ENCODE measurements at regions not wholly inside any gene's neighbourhood (a gene's known extent, or its start where the extent isn't known, plus 50 kb on each side); places are given as distances from the start of the nearest gene placed in this dataset.

DNA sequence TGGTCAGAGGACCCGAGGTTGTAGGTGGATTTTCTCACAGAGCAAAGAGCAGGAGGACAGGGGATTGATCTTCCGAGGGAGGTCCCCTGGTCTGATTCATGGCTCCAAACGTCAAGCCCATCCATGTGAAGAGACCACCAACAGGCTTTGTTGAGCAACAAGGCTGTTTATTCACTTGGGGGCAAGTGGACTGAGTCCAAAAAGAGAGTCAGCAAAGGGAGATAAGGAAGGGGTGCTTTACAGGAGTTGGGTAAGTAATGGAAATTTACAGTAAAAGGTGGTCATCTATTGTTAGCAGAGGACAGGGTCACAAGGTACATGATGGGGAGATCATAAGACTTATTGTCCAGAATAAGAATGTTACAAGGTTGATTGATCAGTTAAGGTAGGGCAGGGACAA, 2285.8 kb downstream of the TP53TG3F start:
- TF ChIP-seq, protein P1, sequence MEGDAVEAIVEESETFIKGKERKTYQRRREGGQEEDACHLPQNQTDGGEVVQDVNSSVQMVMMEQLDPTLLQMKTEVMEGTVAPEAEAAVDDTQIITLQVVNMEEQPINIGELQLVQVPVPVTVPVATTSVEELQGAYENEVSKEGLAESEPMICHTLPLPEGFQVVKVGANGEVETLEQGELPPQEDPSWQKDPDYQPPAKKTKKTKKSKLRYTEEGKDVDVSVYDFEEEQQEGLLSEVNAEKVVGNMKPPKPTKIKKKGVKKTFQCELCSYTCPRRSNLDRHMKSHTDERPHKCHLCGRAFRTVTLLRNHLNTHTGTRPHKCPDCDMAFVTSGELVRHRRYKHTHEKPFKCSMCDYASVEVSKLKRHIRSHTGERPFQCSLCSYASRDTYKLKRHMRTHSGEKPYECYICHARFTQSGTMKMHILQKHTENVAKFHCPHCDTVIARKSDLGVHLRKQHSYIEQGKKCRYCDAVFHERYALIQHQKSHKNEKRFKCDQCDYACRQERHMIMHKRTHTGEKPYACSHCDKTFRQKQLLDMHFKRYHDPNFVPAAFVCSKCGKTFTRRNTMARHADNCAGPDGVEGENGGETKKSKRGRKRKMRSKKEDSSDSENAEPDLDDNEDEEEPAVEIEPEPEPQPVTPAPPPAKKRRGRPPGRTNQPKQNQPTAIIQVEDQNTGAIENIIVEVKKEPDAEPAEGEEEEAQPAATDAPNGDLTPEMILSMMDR (IDR thresholded peaks at IDR 0.05; ENCODE audit: unreplicated experiment) = no peak
- Mint-ChIP-seq H3K4me1 (ENCODE audit: low read depth) (no peaks in the 10 kb centered on the region), H3K9me3 (ENCODE audit: low read depth) (peaks cover 57% of the 10 kb centered on the region), H3K4me3 (ENCODE audit: low read depth) (no peak overlapping the region), H3K27ac (no peak overlapping the region), H3K27me3 (no peaks in the 10 kb centered on the region), H3K36me3 (ENCODE audit: insufficient read depth) (peaks cover 1% of the 10 kb centered on the region)
- DNase-seq (ENCODE audit: low spot score, unreplicated experiment) = no peak

DNA sequence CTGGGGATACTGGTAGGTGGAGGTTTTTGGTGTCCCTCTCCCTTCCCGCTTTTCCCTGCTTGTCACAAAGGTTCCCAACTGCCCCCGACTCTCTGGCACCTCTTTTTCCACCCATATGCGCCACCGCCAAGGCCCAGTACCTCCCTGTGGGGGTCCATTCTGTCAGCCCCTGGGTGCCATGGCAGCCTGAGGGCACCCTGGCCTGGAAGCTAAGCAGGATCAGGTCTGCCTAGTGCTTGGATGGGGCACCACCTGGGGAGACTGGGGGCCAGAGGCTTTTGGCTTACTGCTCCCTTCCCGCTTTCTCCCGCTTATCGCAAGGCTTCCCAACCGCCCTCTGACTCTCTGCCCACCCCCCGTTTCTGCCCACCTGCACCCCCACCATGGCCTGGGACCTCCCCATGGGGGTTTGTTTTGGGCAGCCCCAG, 2286.4 kb downstream of the TP53TG3F start:
- H3K27ac Mint-ChIP-seq = no peak overlapping the region
- peaks cover 50% of the 10 kb centered on the region for H3K9me3 Mint-ChIP-seq (ENCODE audit: low read depth)
- H3K4me3 Mint-ChIP-seq (ENCODE audit: low read depth) = no peak overlapping the region
- TF ChIP-seq, protein P1 (IDR thresholded peaks at IDR 0.05; ENCODE audit: unreplicated experiment) = no peak
- no peak for DNase-seq (ENCODE audit: low spot score, unreplicated experiment)
- H3K27me3 Mint-ChIP-seq = no peaks in the 10 kb centered on the region
- no peaks in the 10 kb centered on the region for H3K36me3 Mint-ChIP-seq (ENCODE audit: insufficient read depth)
- no peaks in the 10 kb centered on the region for H3K4me1 Mint-ChIP-seq (ENCODE audit: low read depth)

DNA sequence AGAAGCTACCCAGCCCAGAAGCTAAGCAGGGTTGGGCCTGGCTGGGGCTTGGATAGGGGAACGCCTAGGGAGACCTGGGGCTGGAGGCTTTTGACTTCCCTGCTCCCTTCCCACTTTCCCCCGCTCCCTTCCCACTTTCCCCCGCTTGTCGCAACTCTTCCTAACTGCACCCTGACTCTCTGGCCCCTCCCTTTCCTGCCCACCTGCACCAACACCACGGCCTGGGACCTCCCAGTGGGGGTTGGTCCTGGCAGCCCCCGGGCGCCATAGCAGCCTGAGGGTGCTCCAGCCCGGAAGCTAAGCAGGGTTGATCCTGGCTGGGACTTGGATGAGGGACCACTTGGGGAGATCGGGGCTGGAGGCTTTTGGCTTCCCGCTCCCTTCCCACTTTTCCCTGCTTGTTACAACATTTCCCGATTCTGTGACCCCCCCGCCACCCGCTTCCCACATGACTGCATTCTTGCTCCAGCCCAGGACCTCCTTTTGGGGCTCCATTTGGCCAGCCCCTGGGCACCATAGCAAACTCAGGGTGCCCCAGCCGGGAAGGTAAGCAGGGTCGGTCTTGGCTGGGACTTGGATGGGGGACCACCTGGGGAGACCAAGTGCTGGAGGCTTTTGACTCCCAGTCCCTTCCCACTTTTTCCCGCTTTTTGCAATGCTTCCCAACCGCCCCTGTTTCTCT, 2287.0 kb downstream of the TP53TG3F start:
- Mint-ChIP-seq H3K27ac (no peak overlapping the region), H3K4me1 (ENCODE audit: low read depth) (no peaks in the 10 kb centered on the region), H3K27me3 (no peaks in the 10 kb centered on the region), H3K36me3 (ENCODE audit: insufficient read depth) (no peaks in the 10 kb centered on the region), H3K4me3 (ENCODE audit: low read depth) (no peak overlapping the region), H3K9me3 (ENCODE audit: low read depth) (peaks cover 44% of the 10 kb centered on the region)
- no peak for DNase-seq (ENCODE audit: low spot score, unreplicated experiment)
- TF ChIP-seq, protein P1 (IDR thresholded peaks at IDR 0.05; ENCODE audit: unreplicated experiment) = no peak

DNA sequence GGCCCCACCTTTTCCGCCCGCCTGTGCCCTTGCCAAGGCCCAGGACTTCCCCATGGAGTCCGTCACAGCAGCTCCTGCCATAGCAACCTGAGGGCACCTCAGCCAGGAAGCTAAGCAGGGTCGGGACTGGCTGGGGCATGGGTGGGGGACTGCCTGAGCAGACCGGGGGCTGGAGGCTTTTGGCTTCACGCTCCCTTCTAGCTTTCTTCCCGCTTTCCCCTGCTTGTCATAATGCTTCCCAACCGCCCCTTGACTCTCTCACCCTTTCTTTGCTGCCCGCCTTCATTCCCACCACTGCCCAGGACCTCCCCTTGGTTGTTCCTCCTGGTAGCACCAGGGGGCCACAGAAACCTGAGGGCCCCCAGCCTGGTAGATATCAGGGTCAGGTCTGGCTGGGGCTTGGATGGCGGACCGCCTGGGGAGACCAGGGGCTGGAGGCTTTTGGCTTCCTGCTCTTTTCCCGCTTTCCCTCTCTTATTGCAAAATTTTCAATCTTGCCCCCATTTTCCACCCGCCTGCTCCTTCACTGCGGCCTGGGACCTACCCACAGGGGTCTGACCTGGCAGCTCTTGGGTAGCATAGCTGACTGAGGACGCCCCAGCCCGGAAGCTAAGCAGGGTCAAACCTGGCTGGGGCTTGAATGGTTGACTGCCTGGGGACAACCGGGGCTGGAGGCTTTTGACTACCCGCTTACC, 2287.7 kb downstream of the TP53TG3F start:
- no peak for DNase-seq (ENCODE audit: low spot score, unreplicated experiment)
- H3K4me1 Mint-ChIP-seq (ENCODE audit: low read depth) = no peaks in the 10 kb centered on the region

DNA sequence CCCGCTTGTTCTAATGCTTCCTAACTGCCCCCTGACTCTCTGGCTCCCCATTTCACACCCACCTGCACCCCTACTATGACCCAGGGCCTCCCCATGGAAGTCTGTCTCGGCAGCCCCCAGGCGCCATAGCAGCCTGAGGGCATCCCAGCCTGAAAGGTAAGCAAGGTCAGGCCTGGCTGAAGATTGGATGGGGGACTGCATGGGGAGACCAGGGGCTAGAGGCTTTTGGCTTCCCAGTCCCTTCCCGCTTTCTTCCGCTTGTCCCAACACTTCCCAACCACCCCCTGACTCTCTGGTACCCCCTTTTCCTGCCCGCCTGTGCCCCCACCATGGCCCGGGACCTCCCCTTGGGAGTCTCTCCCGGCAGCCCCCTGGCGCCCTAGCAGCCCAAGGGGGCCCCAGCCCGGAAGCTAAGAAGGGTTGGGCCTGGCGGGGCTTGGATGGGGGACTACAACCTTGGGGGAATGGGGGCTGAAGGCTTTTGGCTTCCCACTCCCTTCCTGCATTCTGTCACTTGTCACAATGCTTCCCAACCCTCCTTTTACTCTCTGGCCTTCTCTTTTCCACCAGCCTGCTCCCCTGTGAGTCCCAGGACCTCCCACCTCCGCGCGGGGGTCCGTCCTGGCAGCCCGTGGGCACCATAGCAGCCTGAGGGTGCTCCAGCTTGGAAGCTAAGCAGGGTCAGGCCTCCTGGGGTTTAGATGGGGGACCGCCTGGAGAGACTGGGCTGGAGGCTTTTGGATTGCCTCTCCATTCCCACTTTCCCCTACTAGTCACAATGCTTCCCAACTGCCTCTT, 2288.4 kb downstream of the TP53TG3F start:
- H3K4me3 Mint-ChIP-seq (ENCODE audit: low read depth) = no peak overlapping the region
- H3K9me3 Mint-ChIP-seq (ENCODE audit: low read depth) = peaks cover 30% of the 10 kb centered on the region
- no peaks in the 10 kb centered on the region for H3K27me3 Mint-ChIP-seq
- no peak overlapping the region for H3K27ac Mint-ChIP-seq
- no peaks in the 10 kb centered on the region for H3K4me1 Mint-ChIP-seq (ENCODE audit: low read depth)
- TF ChIP-seq, protein P1 (IDR thresholded peaks at IDR 0.05; ENCODE audit: unreplicated experiment) = no peak
- H3K36me3 Mint-ChIP-seq (ENCODE audit: insufficient read depth) = no peaks in the 10 kb centered on the region
- DNase-seq (ENCODE audit: low spot score, unreplicated experiment) = no peak

More for the DNA sequence above, 2287.7 kb downstream of the TP53TG3F start:
- Mint-ChIP-seq H3K27ac (no peak overlapping the region), H3K36me3 (ENCODE audit: insufficient read depth) (no peaks in the 10 kb centered on the region), H3K9me3 (ENCODE audit: low read depth) (peaks cover 38% of the 10 kb centered on the region), H3K4me3 (ENCODE audit: low read depth) (no peak overlapping the region), H3K27me3 (no peaks in the 10 kb centered on the region)
- TF ChIP-seq, protein P1 (IDR thresholded peaks at IDR 0.05; ENCODE audit: unreplicated experiment) = no peak

All from progenitor cell of endocrine pancreas (in vitro differentiated cells).